ENCODE measurements at regions not wholly inside any gene's neighbourhood (a gene's known extent, or its start where the extent isn't known, plus 50 kb on each side); places are given as distances from the start of the nearest gene placed in this dataset.

- Histone ChIP-seq H3K9me3 (ENCODE audit: control insufficient read depth, insufficient read depth, low read length) (no peaks in the 10 kb centered on the region), H3K9ac (ENCODE audit: low read depth, low read length) (no peak overlapping the region), H3K4me1 (ENCODE audit: insufficient read depth, low read length) (no peaks in the 10 kb centered on the region), H3K36me3 (ENCODE audit: insufficient read depth, low read length) (no peaks in the 10 kb centered on the region)
Measured at GRCh38 chr12:125871811-125872594, 806.8 kb downstream of the AACS start.

GRCh38 chr12:125873016-125873415 is 807.8 kb downstream of the AACS start:
- Histone ChIP-seq H3K9ac (ENCODE audit: low read depth, low read length) (no peak overlapping the region), H3K4me1 (ENCODE audit: insufficient read depth, low read length) (no peaks in the 10 kb centered on the region), H3K36me3 (ENCODE audit: insufficient read depth, low read length) (no peaks in the 10 kb centered on the region), H3K9me3 (ENCODE audit: control insufficient read depth, insufficient read depth, low read length) (no peaks in the 10 kb centered on the region)

- Histone ChIP-seq H3K4me1 (ENCODE audit: insufficient read depth, low read length) (no peaks in the 10 kb centered on the region), H3K36me3 (ENCODE audit: insufficient read depth, low read length) (no peaks in the 10 kb centered on the region), H3K9me3 (ENCODE audit: control insufficient read depth, insufficient read depth, low read length) (no peaks in the 10 kb centered on the region), H3K9ac (ENCODE audit: low read depth, low read length) (no peak overlapping the region)
Measured at GRCh38 chr12:125878483-125878882, 813.2 kb downstream of the AACS start.

- Histone ChIP-seq H3K9ac (ENCODE audit: low read depth, low read length) (no peak overlapping the region), H3K36me3 (ENCODE audit: insufficient read depth, low read length) (no peaks in the 10 kb centered on the region), H3K9me3 (ENCODE audit: control insufficient read depth, insufficient read depth, low read length) (no peaks in the 10 kb centered on the region), H3K4me1 (ENCODE audit: insufficient read depth, low read length) (no peaks in the 10 kb centered on the region)
Measured at GRCh38 chr12:125882141-125882540, 816.9 kb downstream of the AACS start.

GRCh38 chr12:125888921-125889320 is 823.7 kb downstream of the AACS start:
- no peaks in the 10 kb centered on the region for H3K9me3 ChIP-seq (ENCODE audit: control insufficient read depth, insufficient read depth, low read length)
- no peak overlapping the region for H3K9ac ChIP-seq (ENCODE audit: low read depth, low read length)
- peaks cover 7% of the 10 kb centered on the region; the same call in 1 of the 2 replicates for H3K4me1 ChIP-seq (ENCODE audit: insufficient read depth, low read length)
- no peaks in the 10 kb centered on the region for H3K36me3 ChIP-seq (ENCODE audit: insufficient read depth, low read length)

GRCh38 chr12:125889742-125890141 is 824.5 kb downstream of the AACS start:
- H3K36me3 ChIP-seq (ENCODE audit: insufficient read depth, low read length), result no peaks in the 10 kb centered on the region
- no peaks in the 10 kb centered on the region for H3K9me3 ChIP-seq (ENCODE audit: control insufficient read depth, insufficient read depth, low read length)
- peaks cover 7% of the 10 kb centered on the region; the same call in 1 of the 2 replicates for H3K4me1 ChIP-seq (ENCODE audit: insufficient read depth, low read length)
- no peak overlapping the region for H3K9ac ChIP-seq (ENCODE audit: low read depth, low read length)

- no peaks in the 10 kb centered on the region for H3K9me3 ChIP-seq (ENCODE audit: control insufficient read depth, insufficient read depth, low read length)
- H3K4me1 ChIP-seq (ENCODE audit: insufficient read depth, low read length), result peaks cover 7% of the 10 kb centered on the region; the same call in 1 of the 2 replicates
- no peak overlapping the region for H3K9ac ChIP-seq (ENCODE audit: low read depth, low read length)
- no peaks in the 10 kb centered on the region for H3K36me3 ChIP-seq (ENCODE audit: insufficient read depth, low read length)
Measured at GRCh38 chr12:125890366-125890905, 825.2 kb downstream of the AACS start.

GRCh38 chr12:125890971-125891370 is 825.7 kb downstream of the AACS start:
- Histone ChIP-seq H3K36me3 (ENCODE audit: insufficient read depth, low read length) (no peaks in the 10 kb centered on the region), H3K9me3 (ENCODE audit: control insufficient read depth, insufficient read depth, low read length) (no peaks in the 10 kb centered on the region), H3K9ac (ENCODE audit: low read depth, low read length) (no peak overlapping the region), H3K4me1 (ENCODE audit: insufficient read depth, low read length) (peaks cover 7% of the 10 kb centered on the region; the same call in 1 of the 2 replicates)

- H3K4me1 ChIP-seq (ENCODE audit: insufficient read depth, low read length), result peaks cover 7% of the 10 kb centered on the region; the same call in 1 of the 2 replicates
- H3K9me3 ChIP-seq (ENCODE audit: control insufficient read depth, insufficient read depth, low read length), result no peaks in the 10 kb centered on the region
- no peaks in the 10 kb centered on the region for H3K36me3 ChIP-seq (ENCODE audit: insufficient read depth, low read length)
- no peak overlapping the region for H3K9ac ChIP-seq (ENCODE audit: low read depth, low read length)
Measured at GRCh38 chr12:125892276-125892675, 827.0 kb downstream of the AACS start.

GRCh38 chr12:125902991-125903390 is 837.8 kb downstream of the AACS start:
- Histone ChIP-seq H3K9ac (ENCODE audit: low read depth, low read length) (no peak overlapping the region), H3K4me1 (ENCODE audit: insufficient read depth, low read length) (no peaks in the 10 kb centered on the region), H3K9me3 (ENCODE audit: control insufficient read depth, insufficient read depth, low read length) (no peaks in the 10 kb centered on the region), H3K36me3 (ENCODE audit: insufficient read depth, low read length) (no peaks in the 10 kb centered on the region)

- no peaks in the 10 kb centered on the region for H3K4me1 ChIP-seq (ENCODE audit: insufficient read depth, low read length)
- 0 out of 2 replicates have a peak, but pooled peaks cover 3% of the 10 kb centered on the region for H3K9me3 ChIP-seq (ENCODE audit: control insufficient read depth, insufficient read depth, low read length)
- H3K9ac ChIP-seq (ENCODE audit: low read depth, low read length), result no peak overlapping the region
- H3K36me3 ChIP-seq (ENCODE audit: insufficient read depth, low read length), result no peaks in the 10 kb centered on the region
Measured at GRCh38 chr12:125907351-125907750, 842.1 kb downstream of the AACS start.

- Histone ChIP-seq H3K36me3 (ENCODE audit: insufficient read depth, low read length) (no peaks in the 10 kb centered on the region), H3K9ac (ENCODE audit: low read depth, low read length) (no peak overlapping the region), H3K9me3 (ENCODE audit: control insufficient read depth, insufficient read depth, low read length) (no peaks in the 10 kb centered on the region), H3K4me1 (ENCODE audit: insufficient read depth, low read length) (no peaks in the 10 kb centered on the region)
Measured at GRCh38 chr12:125919856-125920470, 854.7 kb downstream of the AACS start.

GRCh38 chr12:125922330-125922729 is 857.1 kb downstream of the AACS start:
- no peaks in the 10 kb centered on the region for H3K36me3 ChIP-seq (ENCODE audit: insufficient read depth, low read length)
- H3K9me3 ChIP-seq (ENCODE audit: control insufficient read depth, insufficient read depth, low read length), result no peaks in the 10 kb centered on the region
- no peaks in the 10 kb centered on the region for H3K4me1 ChIP-seq (ENCODE audit: insufficient read depth, low read length)
- H3K9ac ChIP-seq (ENCODE audit: low read depth, low read length), result no peak overlapping the region

- Histone ChIP-seq H3K4me1 (ENCODE audit: insufficient read depth, low read length) (no peaks in the 10 kb centered on the region), H3K9me3 (ENCODE audit: control insufficient read depth, insufficient read depth, low read length) (no peaks in the 10 kb centered on the region), H3K36me3 (ENCODE audit: insufficient read depth, low read length) (no peaks in the 10 kb centered on the region), H3K9ac (ENCODE audit: low read depth, low read length) (no peak overlapping the region)
Measured at GRCh38 chr12:125936502-125936901, 871.3 kb downstream of the AACS start.

GRCh38 chr12:125944446-125944845 is 879.2 kb downstream of the AACS start:
- Histone ChIP-seq H3K9me3 (ENCODE audit: control insufficient read depth, insufficient read depth, low read length) (no peaks in the 10 kb centered on the region), H3K36me3 (ENCODE audit: insufficient read depth, low read length) (no peaks in the 10 kb centered on the region), H3K4me1 (ENCODE audit: insufficient read depth, low read length) (no peaks in the 10 kb centered on the region), H3K9ac (ENCODE audit: low read depth, low read length) (no peak overlapping the region)

Measured in ES-I3 (cell line).